BJ (cell line): ENCODE measurements at regions not wholly inside any gene's neighbourhood (a gene's known extent, or its start where the extent isn't known, plus 50 kb on each side); places are given as distances from the start of the nearest gene placed in this dataset.

Experiments
- CTCF ChIA-PET: fragments of 350-600 bp; formaldehyde crosslinking; extraction: SDS; loops from one replicate; lab custom pipeline; 2021; ENCODE audit warnings: antibody characterized with exemption, inconsistent platforms; lab: Yijun Ruan, JAX
- POLR2A ChIA-PET: fragments of 300-600 bp; sonication (Branson Sonifier 250); formaldehyde crosslinking; extraction: SDS; loops from one replicate; lab custom pipeline; 2021; ENCODE audit warnings: antibody characterized with exemption; lab: Charles Lee
- DNase-seq: peaks from one replicate; pipeline ENCODE4 v3.0.0-alpha.2; 2011; ENCODE audit warnings: low read depth
- H3K27me3 ChIP-seq: 2 replicates; pipeline ENCODE4 v1.6.0; 2011; ENCODE audit warnings: low read length; ENCODE audit not compliant: control insufficient read depth, insufficient read depth
- H3K36me3 ChIP-seq: 2 replicates; pipeline ENCODE4 v1.5.1; 2011; ENCODE audit warnings: low read length; ENCODE audit not compliant: control insufficient read depth, insufficient read depth
- H3K4me3 ChIP-seq: 2 replicates; pipeline ENCODE4 v1.5.1; 2011; ENCODE audit warnings: low read depth, mild to moderate bottlenecking, control low read depth, low read length
- TF ChIP-seq, protein P1 (sequence below): IDR thresholded peaks from 2 replicates; pipeline ENCODE4 v1.5.1; 2011; ENCODE audit warnings: low read depth, mild to moderate bottlenecking, control low read depth, inconsistent platforms, low read length, moderate library complexity; ENCODE audit not compliant: insufficient read depth

GRCh38 chr14:27389402-27389801 is 791.6 kb upstream of the NOVA1 start:
- ChIA-PET POLR2A (no interaction called here), CTCF (no interaction called here)
- no peak for DNase-seq
- no peaks in the 10 kb centered on the region for H3K36me3 ChIP-seq
- H3K27me3 ChIP-seq, result no peaks in the 10 kb centered on the region
- TF ChIP-seq, protein P1, sequence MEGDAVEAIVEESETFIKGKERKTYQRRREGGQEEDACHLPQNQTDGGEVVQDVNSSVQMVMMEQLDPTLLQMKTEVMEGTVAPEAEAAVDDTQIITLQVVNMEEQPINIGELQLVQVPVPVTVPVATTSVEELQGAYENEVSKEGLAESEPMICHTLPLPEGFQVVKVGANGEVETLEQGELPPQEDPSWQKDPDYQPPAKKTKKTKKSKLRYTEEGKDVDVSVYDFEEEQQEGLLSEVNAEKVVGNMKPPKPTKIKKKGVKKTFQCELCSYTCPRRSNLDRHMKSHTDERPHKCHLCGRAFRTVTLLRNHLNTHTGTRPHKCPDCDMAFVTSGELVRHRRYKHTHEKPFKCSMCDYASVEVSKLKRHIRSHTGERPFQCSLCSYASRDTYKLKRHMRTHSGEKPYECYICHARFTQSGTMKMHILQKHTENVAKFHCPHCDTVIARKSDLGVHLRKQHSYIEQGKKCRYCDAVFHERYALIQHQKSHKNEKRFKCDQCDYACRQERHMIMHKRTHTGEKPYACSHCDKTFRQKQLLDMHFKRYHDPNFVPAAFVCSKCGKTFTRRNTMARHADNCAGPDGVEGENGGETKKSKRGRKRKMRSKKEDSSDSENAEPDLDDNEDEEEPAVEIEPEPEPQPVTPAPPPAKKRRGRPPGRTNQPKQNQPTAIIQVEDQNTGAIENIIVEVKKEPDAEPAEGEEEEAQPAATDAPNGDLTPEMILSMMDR, result no peak
- H3K4me3 ChIP-seq, result no peak overlapping the region

- DNase-seq, result no peak
- no peaks in the 10 kb centered on the region for H3K36me3 ChIP-seq
- CTCF ChIA-PET, result no interaction called here
- no peak overlapping the region for H3K4me3 ChIP-seq
- TF ChIP-seq, protein P1, result no peak
- POLR2A ChIA-PET, result no interaction called here
- no peaks in the 10 kb centered on the region for H3K27me3 ChIP-seq
These were observed 792.3 kb upstream of the NOVA1 start for GRCh38 chr14:27390155-27390554.

GRCh38 chr14:27391331-27391730 is 793.5 kb upstream of the NOVA1 start:
- ChIA-PET POLR2A (no interaction called here), CTCF (interaction anchor here (0.6 kb wide), 1 partner anchor 61 kb away, joined by 3 read pairs; no protein-coding TSS in a partner anchor)
- Histone ChIP-seq H3K27me3 (no peaks in the 10 kb centered on the region), H3K4me3 (no peak overlapping the region), H3K36me3 (no peaks in the 10 kb centered on the region)
- TF ChIP-seq, protein P1, result no peak
- no peak for DNase-seq

DNA sequence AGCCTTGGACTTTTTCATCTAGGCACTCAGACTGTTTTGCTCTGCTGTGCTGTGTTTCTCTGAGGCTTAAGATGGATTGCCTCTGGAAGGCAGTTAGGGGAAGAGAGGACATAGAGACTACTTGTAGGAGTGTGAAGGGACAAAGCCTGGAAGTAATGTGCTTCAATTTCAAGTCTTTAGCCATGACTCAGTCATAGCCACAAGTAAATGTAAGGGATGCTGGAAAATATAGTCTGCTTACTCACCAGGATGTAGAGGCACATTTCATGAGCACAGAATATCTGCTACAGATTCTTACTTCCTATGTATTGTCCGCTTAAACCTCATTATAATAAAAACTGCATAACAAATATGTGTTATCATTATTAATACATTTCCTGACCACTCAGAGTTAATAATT is 794.3 kb upstream of the NOVA1 start:
- CTCF ChIA-PET, result interaction anchor here (0.6 kb wide), 1 partner anchor 61 kb away, joined by 3 read pairs; no protein-coding TSS in a partner anchor
- POLR2A ChIA-PET, result no interaction called here
- DNase-seq, result no peak
- no peak overlapping the region for H3K4me3 ChIP-seq
- no peaks in the 10 kb centered on the region for H3K36me3 ChIP-seq
- TF ChIP-seq, protein P1, result no peak
- no peaks in the 10 kb centered on the region for H3K27me3 ChIP-seq

- H3K36me3 ChIP-seq, result no peaks in the 10 kb centered on the region
- no peak for DNase-seq
- no peak overlapping the region for H3K4me3 ChIP-seq
- TF ChIP-seq, protein P1, result no peak
- ChIA-PET POLR2A (no interaction called here), CTCF (no interaction called here)
- no peaks in the 10 kb centered on the region for H3K27me3 ChIP-seq
These were observed 812.1 kb upstream of the NOVA1 start for GRCh38 chr14:27409944-27410343.
